ENCODE measurements at regions not wholly inside any gene's neighbourhood (a gene's known extent, or its start where the extent isn't known, plus 50 kb on each side); places are given as distances from the start of the nearest gene placed in this dataset.

- Histone ChIP-seq H3K4me2 (ENCODE audit: low read depth, low read length) (no peak overlapping the region), H3K36me3 (replicated peaks in 1 of 2; ENCODE audit: control insufficient read depth in 1 of 2, insufficient read depth in 2 of 2, low read length in 2 of 2) (no peaks in the 10 kb centered on the region), H3K4me1 (ENCODE audit: insufficient read depth, low read length) (no peaks in the 10 kb centered on the region), H3K4me3 (replicated peaks in 1 of 3; ENCODE audit: insufficient read depth in 1 of 3, low read depth in 2 of 3, low read length in 3 of 3) (no peak overlapping the region), H3K79me2 (ENCODE audit: insufficient read depth, low read length) (no peaks in the 10 kb centered on the region), H3K27ac (ENCODE audit: extremely low read length, insufficient read depth, low read length) (no peak overlapping the region), H3K27me3 (ENCODE audit: control insufficient read depth in 1 of 2, insufficient read depth in 2 of 2, low read length in 2 of 2) (no peaks in the 10 kb centered on the region), H3K9me3 (ENCODE audit: low read length) (peaks cover 4% of the 10 kb centered on the region; the same call in 1 of the 2 replicates), H2AFZ (ENCODE audit: low read length) (no peak overlapping the region), H4K20me1 (ENCODE audit: insufficient read depth, low read length) (no peaks in the 10 kb centered on the region), H3K9ac (ENCODE audit: insufficient read depth, low read depth, low read length) (no peak overlapping the region)
- in situ Hi-C loops (cut with HindIII; ENCODE audit: extremely low pct_ligation_motif_present, low pct_unique_long_range_greater_than_20kb): no loop called here
- no peak for TF ChIP-seq ZNF235 (CRISPR knock-in tag; IDR thresholded peaks at IDR 0.05; ENCODE audit: borderline replicate concordance)
- no peak for TF ChIP-seq ZKSCAN1 (IDR thresholded peaks at IDR 0.05; ENCODE audit: low read length)
- TF ChIP-seq DPF2 (CRISPR knock-in tag; IDR thresholded peaks at IDR 0.05; ENCODE audit: borderline replicate concordance, low read depth): no peak
- TF ChIP-seq, protein P1, sequence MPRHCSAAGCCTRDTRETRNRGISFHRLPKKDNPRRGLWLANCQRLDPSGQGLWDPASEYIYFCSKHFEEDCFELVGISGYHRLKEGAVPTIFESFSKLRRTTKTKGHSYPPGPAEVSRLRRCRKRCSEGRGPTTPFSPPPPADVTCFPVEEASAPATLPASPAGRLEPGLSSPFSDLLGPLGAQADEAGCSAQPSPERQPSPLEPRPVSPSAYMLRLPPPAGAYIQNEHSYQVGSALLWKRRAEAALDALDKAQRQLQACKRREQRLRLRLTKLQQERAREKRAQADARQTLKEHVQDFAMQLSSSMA (CRISPR knock-in tag; IDR thresholded peaks at IDR 0.05): no peak
- no peak for TF ChIP-seq FOSL2 (CRISPR knock-in tag; IDR thresholded peaks at IDR 0.05)
- TF ChIP-seq, protein P2, sequence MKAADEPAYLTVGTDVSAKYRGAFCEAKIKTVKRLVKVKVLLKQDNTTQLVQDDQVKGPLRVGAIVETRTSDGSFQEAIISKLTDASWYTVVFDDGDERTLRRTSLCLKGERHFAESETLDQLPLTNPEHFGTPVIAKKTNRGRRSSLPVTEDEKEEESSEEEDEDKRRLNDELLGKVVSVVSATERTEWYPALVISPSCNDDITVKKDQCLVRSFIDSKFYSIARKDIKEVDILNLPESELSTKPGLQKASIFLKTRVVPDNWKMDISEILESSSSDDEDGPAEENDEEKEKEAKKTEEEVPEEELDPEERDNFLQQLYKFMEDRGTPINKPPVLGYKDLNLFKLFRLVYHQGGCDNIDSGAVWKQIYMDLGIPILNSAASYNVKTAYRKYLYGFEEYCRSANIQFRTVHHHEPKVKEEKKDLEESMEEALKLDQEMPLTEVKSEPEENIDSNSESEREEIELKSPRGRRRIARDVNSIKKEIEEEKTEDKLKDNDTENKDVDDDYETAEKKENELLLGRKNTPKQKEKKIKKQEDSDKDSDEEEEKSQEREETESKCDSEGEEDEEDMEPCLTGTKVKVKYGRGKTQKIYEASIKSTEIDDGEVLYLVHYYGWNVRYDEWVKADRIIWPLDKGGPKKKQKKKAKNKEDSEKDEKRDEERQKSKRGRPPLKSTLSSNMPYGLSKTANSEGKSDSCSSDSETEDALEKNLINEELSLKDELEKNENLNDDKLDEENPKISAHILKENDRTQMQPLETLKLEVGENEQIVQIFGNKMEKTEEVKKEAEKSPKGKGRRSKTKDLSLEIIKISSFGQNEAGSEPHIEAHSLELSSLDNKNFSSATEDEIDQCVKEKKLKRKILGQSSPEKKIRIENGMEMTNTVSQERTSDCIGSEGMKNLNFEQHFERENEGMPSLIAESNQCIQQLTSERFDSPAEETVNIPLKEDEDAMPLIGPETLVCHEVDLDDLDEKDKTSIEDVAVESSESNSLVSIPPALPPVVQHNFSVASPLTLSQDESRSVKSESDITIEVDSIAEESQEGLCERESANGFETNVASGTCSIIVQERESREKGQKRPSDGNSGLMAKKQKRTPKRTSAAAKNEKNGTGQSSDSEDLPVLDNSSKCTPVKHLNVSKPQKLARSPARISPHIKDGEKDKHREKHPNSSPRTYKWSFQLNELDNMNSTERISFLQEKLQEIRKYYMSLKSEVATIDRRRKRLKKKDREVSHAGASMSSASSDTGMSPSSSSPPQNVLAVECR (CRISPR knock-in tag; IDR thresholded peaks at IDR 0.05; ENCODE audit: borderline replicate concordance): no peak
- TF ChIP-seq ATF7 (IDR thresholded peaks at IDR 0.05): no peak
- no peak for TF ChIP-seq ATF7 (CRISPR knock-in tag; IDR thresholded peaks at IDR 0.05)
- TF ChIP-seq ZNF782 (CRISPR knock-in tag; IDR thresholded peaks at IDR 0.05; ENCODE audit: borderline replicate concordance): no peak
- ATAC-seq: no peak
- no peak for DNase-seq (ENCODE audit: low spot score)
- WGBS (ENCODE audit: low lambda C conversion rate): 0% methylated on average over 3 of the region's 4 CpGs
- BruUV-seq (replicated peaks): no TSS peak
- intact Hi-C loops (cut with micrococcal nuclease; ENCODE audit: unreplicated experiment): no loop called here
- FAIRE-seq: no peak
- ChIA-PET CTCF (ENCODE audit: low intra/inter-chr PET ratio, low total read pairs) (no interaction called here), POLR2A (no interaction called here)
Measured at GRCh38 chr14:62216121-62216520, 453.9 kb downstream of the SNAPC1 start.

Measured in HepG2 (cell line).